DMS 273 treated with DMSO at 0.1 percent for 48 hours (cell line): ENCODE measurements at regions not wholly inside any gene's neighbourhood (a gene's known extent, or its start where the extent isn't known, plus 50 kb on each side); places are given as distances from the start of the nearest gene placed in this dataset.

Experiments
- DNase-seq: peaks from one replicate; lab custom pipeline; 2025; lab: John Stamatoyannopoulos, UW

GRCh38 chr21:16181018-16181417 is 451.2 kb downstream of the USP25 start:
- no peak for DNase-seq

- no peak for DNase-seq
These were observed 456.0 kb downstream of the USP25 start for GRCh38 chr21:16185766-16186165.

- DNase-seq, result no peak
These were observed 457.0 kb downstream of the USP25 start for GRCh38 chr21:16186742-16187141.

GRCh38 chr21:16187603-16188301 is 458.0 kb downstream of the USP25 start:
- DNase-seq, result no peak

- DNase-seq, result no peak
These were observed 463.1 kb downstream of the USP25 start for GRCh38 chr21:16192902-16193301.

- DNase-seq, result no peak
These were observed 463.8 kb downstream of the USP25 start for GRCh38 chr21:16193496-16194094.

GRCh38 chr21:16194095-16194787 is 464.5 kb downstream of the USP25 start:
- DNase-seq, result no peak

GRCh38 chr21:16194788-16195537 is 465.2 kb downstream of the USP25 start:
- DNase-seq, result no peak

GRCh38 chr21:16195538-16195910 is 465.7 kb downstream of the USP25 start:
- DNase-seq, result no peak

GRCh38 chr21:16196001-16196400 is 466.2 kb downstream of the USP25 start:
- DNase-seq, result no peak

GRCh38 chr21:16198546-16198945 is 468.8 kb downstream of the USP25 start:
- DNase-seq, result no peak

- DNase-seq, result no peak
These were observed 469.8 kb downstream of the USP25 start for GRCh38 chr21:16199539-16199938.

- no peak for DNase-seq
These were observed 471.9 kb downstream of the USP25 start for GRCh38 chr21:16201718-16202117.

GRCh38 chr21:16205527-16205926 is 475.7 kb downstream of the USP25 start:
- DNase-seq, result no peak

- no peak for DNase-seq
These were observed 481.8 kb downstream of the USP25 start for GRCh38 chr21:16211339-16212303.

GRCh38 chr21:16213518-16213917 is 483.7 kb downstream of the USP25 start:
- DNase-seq, result no peak

GRCh38 chr21:16215193-16215592 is 485.4 kb downstream of the USP25 start:
- DNase-seq, result no peak

- no peak for DNase-seq
These were observed 485.9 kb downstream of the USP25 start for GRCh38 chr21:16215663-16216183.

GRCh38 chr21:16216288-16216962 is 486.6 kb downstream of the USP25 start:
- no peak for DNase-seq

GRCh38 chr21:16218682-16219343 is 489.0 kb downstream of the USP25 start:
- DNase-seq, result no peak
